ENCODE measurements at regions not wholly inside any gene's neighbourhood (a gene's known extent, or its start where the extent isn't known, plus 50 kb on each side); places are given as distances from the start of the nearest gene placed in this dataset.

DNA sequence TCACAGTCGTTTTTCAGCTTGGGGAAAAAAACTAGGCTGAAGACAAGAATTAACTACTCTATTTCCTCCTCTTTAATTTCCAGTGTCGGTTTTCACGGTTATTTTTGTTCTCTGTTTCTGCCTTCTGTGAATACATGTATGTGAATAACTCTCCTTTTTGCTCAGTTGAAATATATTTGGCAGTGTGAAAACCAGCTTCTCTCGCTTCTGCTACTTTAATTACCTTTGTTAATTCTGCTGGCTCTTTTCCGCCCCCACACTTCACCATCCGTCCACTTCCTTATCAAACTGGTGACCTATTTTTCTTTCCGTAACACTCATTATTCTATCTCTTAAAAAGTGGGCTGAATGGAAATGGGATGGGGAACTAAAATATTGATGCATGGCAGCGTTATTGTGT is 126.4 kb downstream of the POU4F1 start:
- H3K9ac ChIP-seq (ENCODE audit: insufficient read depth, low read depth, low read length), result no peak overlapping the region
- H3K36me3 ChIP-seq (replicated peaks in 1 of 2; ENCODE audit: control insufficient read depth in 1 of 2, insufficient read depth in 2 of 2, low read length in 2 of 2), result no peaks in the 10 kb centered on the region
- CTCF ChIA-PET (ENCODE audit: low intra/inter-chr PET ratio, low total read pairs), result no interaction called here
- TF ChIP-seq ZNF7 (CRISPR knock-in tag; IDR thresholded peaks at IDR 0.05) (no peak), KDM5A (IDR thresholded peaks at IDR 0.05; ENCODE audit: borderline replicate concordance, low read length) (no peak), IKZF4 (CRISPR knock-in tag; IDR thresholded peaks at IDR 0.05; ENCODE audit: borderline replicate concordance, low read depth, not compliant biosample characterization) (no peak), NBN (conservative IDR thresholded peaks at IDR 0.05) (no peak), HNRNPLL (IDR thresholded peaks at IDR 0.05; ENCODE audit: low read depth, low read length, poor library complexity, severe bottlenecking) (no peak), MAFF (IDR thresholded peaks at IDR 0.05; ENCODE audit: low read depth, low read length) (no peak)
- TF ChIP-seq, protein P1, sequence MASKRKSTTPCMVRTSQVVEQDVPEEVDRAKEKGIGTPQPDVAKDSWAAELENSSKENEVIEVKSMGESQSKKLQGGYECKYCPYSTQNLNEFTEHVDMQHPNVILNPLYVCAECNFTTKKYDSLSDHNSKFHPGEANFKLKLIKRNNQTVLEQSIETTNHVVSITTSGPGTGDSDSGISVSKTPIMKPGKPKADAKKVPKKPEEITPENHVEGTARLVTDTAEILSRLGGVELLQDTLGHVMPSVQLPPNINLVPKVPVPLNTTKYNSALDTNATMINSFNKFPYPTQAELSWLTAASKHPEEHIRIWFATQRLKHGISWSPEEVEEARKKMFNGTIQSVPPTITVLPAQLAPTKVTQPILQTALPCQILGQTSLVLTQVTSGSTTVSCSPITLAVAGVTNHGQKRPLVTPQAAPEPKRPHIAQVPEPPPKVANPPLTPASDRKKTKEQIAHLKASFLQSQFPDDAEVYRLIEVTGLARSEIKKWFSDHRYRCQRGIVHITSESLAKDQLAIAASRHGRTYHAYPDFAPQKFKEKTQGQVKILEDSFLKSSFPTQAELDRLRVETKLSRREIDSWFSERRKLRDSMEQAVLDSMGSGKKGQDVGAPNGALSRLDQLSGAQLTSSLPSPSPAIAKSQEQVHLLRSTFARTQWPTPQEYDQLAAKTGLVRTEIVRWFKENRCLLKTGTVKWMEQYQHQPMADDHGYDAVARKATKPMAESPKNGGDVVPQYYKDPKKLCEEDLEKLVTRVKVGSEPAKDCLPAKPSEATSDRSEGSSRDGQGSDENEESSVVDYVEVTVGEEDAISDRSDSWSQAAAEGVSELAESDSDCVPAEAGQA (IDR thresholded peaks at IDR 0.05; ENCODE audit: low read depth), result no peak
- TF ChIP-seq, protein P1 (CRISPR knock-in tag; IDR thresholded peaks at IDR 0.05; ENCODE audit: borderline replicate concordance), result no peak
- TF ChIP-seq, protein P2, sequence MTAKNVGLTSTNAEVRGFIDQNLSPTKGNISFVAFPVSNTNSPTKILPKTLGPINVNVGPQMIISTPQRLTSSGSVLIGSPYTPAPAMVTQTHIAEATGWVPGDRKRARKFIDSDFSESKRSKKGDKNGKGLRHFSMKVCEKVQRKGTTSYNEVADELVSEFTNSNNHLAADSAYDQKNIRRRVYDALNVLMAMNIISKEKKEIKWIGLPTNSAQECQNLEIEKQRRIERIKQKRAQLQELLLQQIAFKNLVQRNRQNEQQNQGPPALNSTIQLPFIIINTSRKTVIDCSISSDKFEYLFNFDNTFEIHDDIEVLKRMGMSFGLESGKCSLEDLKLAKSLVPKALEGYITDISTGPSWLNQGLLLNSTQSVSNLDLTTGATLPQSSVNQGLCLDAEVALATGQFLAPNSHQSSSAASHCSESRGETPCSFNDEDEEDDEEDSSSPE (CRISPR knock-in tag; IDR thresholded peaks at IDR 0.05), result no peak
- TF ChIP-seq, protein P3, sequence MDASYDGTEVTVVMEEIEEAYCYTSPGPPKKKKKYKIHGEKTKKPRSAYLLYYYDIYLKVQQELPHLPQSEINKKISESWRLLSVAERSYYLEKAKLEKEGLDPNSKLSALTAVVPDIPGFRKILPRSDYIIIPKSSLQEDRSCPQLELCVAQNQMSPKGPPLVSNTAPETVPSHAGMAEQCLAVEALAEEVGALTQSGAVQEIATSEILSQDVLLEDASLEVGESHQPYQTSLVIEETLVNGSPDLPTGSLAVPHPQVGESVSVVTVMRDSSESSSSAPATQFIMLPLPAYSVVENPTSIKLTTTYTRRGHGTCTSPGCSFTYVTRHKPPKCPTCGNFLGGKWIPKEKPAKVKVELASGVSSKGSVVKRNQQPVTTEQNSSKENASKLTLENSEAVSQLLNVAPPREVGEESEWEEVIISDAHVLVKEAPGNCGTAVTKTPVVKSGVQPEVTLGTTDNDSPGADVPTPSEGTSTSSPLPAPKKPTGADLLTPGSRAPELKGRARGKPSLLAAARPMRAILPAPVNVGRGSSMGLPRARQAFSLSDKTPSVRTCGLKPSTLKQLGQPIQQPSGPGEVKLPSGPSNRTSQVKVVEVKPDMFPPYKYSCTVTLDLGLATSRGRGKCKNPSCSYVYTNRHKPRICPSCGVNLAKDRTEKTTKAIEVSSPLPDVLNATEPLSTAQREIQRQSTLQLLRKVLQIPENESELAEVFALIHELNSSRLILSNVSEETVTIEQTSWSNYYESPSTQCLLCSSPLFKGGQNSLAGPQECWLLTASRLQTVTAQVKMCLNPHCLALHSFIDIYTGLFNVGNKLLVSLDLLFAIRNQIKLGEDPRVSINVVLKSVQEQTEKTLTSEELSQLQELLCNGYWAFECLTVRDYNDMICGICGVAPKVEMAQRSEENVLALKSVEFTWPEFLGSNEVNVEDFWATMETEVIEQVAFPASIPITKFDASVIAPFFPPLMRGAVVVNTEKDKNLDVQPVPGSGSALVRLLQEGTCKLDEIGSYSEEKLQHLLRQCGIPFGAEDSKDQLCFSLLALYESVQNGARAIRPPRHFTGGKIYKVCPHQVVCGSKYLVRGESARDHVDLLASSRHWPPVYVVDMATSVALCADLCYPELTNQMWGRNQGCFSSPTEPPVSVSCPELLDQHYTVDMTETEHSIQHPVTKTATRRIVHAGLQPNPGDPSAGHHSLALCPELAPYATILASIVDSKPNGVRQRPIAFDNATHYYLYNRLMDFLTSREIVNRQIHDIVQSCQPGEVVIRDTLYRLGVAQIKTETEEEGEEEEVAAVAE (CRISPR knock-in tag; IDR thresholded peaks at IDR 0.05; ENCODE audit: borderline replicate concordance), result no peak
- no peaks in the 10 kb centered on the region for H4K20me1 ChIP-seq (ENCODE audit: insufficient read depth, low read length)
- no peaks in the 10 kb centered on the region for H3K79me2 ChIP-seq (ENCODE audit: insufficient read depth, low read length)
- intact Hi-C loops (cut with micrococcal nuclease; ENCODE audit: unreplicated experiment), result no loop called here
- H3K4me3 ChIP-seq (replicated peaks in 1 of 3; ENCODE audit: insufficient read depth in 1 of 3, low read depth in 2 of 3, low read length in 3 of 3), result no peak overlapping the region
- H2AFZ ChIP-seq (ENCODE audit: low read length), result no peak overlapping the region
- POLR2A ChIA-PET, result no interaction called here
- in situ Hi-C loops (cut with HindIII; ENCODE audit: extremely low pct_ligation_motif_present, low pct_unique_long_range_greater_than_20kb), result no loop called here
- no peak for FAIRE-seq
- H3K9me3 ChIP-seq (ENCODE audit: low read length), result no peaks in the 10 kb centered on the region
- no peak overlapping the region for H3K4me2 ChIP-seq (ENCODE audit: low read depth, low read length)
- no peaks in the 10 kb centered on the region for H3K4me1 ChIP-seq (ENCODE audit: insufficient read depth, low read length)
- no peaks in the 10 kb centered on the region for H3K27me3 ChIP-seq (ENCODE audit: control insufficient read depth in 1 of 2, insufficient read depth in 2 of 2, low read length in 2 of 2)
- ATAC-seq, result no peak
- no peak overlapping the region for H3K27ac ChIP-seq (ENCODE audit: extremely low read length, insufficient read depth, low read length)
- DNase-seq (ENCODE audit: low spot score), result no peak
- BruUV-seq (replicated peaks), result no TSS peak
- 32% methylated on average over 8 of the region's 8 CpGs for WGBS (ENCODE audit: low lambda C conversion rate)

Measured in HepG2 (cell line).